NCI-H774 (cell line): ENCODE measurements at regions not wholly inside any gene's neighbourhood (a gene's known extent, or its start where the extent isn't known, plus 50 kb on each side); places are given as distances from the start of the nearest gene placed in this dataset.
"Not testable (repeated sequence)": the region's sequence is repeated elsewhere in the genome, so short reads cannot be mapped to it uniquely, and the experiment has no call there.

ENCODE experiments used
- DNase-seq: peaks from one replicate; lab custom pipeline; 2025; lab: John Stamatoyannopoulos, UW

DNA sequence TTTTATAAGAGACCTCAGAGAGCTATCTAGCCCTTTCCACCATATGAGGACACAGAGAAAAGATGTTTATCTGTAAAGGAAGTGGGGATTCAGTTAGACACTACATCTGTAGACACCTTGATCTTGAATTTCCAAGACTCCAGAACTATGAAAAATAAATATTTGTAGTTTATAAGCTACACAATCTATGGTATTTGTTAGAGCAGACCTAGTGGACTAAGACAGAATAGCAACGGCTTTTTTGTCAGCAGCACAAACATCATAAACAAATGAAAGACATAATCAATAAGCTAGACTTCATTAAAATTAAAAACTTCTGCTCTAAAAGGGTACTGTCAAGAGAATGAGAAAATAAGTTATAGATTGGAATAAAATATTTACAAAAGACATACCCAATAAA, 810.1 kb downstream of the FSCB start:
- DNase-seq, result no peak

DNA sequence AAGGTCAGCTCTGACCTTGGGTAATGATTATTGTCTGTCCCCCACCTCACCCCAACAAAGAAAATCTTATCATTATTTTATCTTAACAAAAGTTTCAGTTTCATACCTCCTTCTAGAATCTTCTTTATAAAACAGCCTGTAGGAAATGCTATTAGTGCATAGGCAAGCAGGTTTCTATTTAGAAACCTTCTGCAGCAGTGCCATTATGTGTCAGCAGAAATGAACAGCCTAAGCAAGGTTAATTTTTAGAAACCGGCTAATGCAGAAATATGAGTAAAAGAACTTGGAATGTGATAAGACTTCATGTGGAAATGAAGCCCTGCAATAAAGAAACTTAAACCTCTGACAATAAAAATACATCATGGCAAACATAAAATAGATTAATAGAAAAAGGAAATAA, 814.4 kb downstream of the FSCB start:
- DNase-seq, result no peak

DNA sequence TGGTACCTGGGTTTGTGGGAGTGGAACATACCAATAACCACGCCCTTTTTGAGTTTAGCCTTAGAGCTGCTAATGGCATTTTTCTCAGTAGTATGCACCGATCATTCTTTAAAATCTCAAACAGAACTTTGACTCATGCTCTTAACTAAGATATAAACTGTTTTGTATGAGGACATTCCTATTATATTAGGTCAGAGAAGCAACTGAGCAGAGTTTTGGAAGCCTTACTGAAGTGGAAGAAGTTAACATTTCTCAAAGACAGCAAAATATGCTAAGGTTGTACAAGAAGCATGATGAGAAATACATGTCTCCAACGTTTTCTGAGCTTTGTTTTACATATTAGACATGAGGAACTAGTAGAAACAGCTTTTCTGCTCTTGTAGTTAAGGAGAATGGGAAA, 819.2 kb downstream of the FSCB start:
- no peak for DNase-seq

GRCh38 chr14:43677581-43677980, 829.5 kb downstream of the FSCB start:
- no peak for DNase-seq

GRCh38 chr14:43674273-43674672, 832.8 kb downstream of the FSCB start:
- DNase-seq, result no peak

GRCh38 chr14:43671716-43672485, 835.2 kb downstream of the FSCB start:
- DNase-seq, result no peak

DNA sequence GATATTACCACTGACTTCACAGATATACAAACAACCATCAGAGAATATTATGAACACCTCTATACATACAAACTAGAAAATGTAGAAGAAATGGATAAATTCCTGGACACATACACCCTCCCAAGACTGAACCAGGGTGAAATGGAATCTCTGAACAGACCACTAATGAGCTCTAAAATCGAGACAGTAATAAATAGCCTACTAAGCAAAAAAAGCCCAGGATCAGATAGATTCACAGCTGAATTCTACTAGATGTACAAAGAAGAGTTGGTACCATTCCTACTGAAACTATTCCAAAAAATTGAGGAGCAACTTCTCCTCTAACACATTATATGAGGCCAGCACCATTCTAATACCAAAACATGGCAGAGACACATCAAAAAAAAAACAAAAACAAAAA, 837.7 kb downstream of the FSCB start:
- DNase-seq, result no peak

- no peak for DNase-seq
These were observed 841.4 kb downstream of the FSCB start for GRCh38 chr14:43665570-43666267.

- DNase-seq, result not testable (repeated sequence)
These were observed 851.9 kb downstream of the FSCB start for GRCh38 chr14:43655194-43655593.

DNA sequence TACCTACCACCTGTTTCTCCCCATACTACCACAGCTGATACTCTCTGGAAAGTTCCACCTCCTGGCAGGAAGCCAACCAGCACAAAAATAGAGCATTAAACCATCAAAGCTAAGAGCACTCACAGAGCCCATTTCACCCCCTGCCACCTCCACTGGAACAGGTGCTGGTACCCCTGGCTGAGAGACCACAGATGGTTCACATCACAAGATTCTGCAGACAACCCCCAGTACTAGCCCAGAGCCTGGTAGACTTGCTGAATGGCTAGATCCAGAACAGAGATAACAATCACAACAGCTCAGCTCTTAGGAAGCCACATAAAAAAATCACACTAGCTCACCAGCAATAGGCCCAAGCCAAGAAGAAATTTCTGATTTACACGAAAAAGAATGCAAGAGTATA, 855.2 kb downstream of the FSCB start:
- DNase-seq, result no peak

DNA sequence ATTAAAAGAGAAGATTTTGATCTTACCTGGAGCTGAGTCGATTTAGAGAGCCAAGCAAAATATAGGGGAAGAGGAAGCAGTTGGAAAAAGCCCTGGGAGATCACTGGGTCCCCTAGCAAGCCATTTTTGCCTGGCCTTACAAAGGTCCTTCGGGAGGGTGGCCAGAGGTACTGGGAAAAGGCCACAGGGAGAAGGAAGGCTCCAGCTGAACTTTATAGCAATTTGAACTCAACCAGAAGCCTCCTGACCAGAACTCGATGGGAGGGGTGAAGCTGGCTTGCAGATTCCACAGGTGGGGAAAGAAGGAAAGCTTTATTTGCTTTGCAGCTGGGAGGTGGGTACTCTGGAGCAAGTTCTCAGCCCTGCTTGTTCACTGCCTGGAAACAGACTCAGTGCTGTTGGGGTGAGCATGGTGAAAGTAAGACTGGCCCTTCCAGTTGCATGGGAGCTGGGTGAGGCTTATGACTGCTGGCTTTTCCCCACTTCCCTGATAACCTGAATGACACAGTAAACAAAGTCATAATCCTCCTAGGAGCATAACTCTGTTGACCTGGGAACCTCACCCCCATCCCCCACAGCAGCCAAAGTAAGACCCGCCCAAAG, 855.8 kb downstream of the FSCB start:
- DNase-seq, result no peak

DNA sequence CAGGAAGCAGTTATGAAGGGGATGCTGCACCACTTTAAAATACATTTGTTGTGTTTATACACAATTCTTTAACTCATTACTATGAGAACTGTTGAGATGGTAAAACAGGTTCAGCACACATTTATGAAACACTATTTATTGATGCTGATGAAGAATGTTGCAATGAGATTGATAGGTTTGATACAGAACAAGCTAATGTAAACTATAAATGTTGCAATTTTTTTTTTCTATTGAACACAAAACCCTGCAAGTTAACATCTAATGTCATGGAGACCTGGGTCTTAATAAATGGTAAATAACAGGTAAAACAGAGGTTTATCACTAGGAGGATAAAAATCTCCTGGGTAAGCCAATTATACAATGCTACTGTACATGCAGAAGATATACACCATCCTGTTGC, 857.6 kb downstream of the FSCB start:
- DNase-seq, result no peak

DNA sequence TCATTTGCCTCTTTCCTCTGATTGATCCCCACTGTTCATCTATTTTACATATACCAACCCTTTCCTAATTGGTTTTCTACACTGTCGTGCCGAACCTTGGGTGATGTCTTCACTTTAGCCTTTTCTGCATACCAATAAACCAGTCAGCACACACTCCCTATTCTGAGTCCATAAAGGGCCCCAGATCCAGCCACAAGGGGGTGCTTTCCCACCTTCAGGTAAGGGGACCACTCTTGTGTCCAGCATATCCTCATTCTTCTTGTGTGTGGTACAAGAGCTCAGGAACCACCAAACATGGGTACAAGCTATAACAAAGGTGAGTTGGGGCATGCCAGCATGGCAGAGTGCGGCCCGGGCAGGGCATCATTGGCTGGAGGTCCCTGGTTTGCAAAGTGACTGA, 859.8 kb downstream of the FSCB start:
- DNase-seq, result no peak

DNA sequence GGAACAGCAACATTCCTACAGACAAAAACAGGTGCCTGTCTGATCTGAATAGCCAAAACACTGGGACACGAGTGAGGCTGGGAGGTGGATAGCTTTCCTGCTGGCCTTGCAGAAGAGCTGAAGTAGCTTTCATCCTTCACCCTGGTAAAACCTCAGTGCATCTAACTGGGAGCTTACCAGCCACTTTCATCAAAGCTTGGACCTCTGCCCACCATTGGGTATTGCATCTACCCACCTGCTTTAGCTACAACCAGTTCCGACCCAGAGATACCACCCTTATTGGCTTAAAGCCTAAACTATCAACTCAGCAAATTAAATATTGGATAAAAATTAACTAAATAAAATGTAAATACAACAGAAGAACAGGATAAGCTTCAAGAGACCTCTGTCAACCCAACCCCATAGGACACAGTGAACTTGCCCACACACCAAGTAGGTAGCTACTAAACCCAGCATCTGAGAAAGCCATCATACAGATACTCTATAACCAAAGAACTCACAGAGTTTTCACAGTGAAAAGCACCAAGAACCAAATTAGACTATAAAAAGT, 866.3 kb downstream of the FSCB start:
- no peak for DNase-seq

DNA sequence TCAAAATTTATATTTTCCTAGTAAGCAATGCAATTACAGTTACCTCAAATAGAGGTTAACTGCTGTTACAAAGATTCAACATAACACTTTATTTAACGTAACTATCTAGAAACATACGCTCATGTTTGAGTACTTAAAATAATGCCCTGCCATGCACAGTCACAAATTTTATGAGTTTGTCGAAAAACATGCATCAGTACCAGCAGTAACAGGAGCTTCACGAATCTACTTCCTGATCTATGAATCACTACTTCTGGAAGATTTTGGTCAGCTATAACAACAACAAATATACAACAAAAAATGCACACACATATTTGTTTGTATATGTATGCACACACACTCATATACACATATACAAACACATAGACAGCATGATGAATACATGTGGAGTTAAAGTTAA, 881.8 kb downstream of the FSCB start:
- DNase-seq, result no peak

GRCh38 chr14:43621282-43621681, 885.8 kb downstream of the FSCB start:
- no peak for DNase-seq

GRCh38 chr14:43595096-43595772, 911.8 kb downstream of the FSCB start:
- DNase-seq, result no peak

- no peak for DNase-seq
These were observed 915.3 kb downstream of the FSCB start for GRCh38 chr14:43591776-43592175.

GRCh38 chr14:43587183-43587582, 919.9 kb downstream of the FSCB start:
- no peak for DNase-seq

- DNase-seq, result no peak
These were observed 927.4 kb downstream of the FSCB start for GRCh38 chr14:43579671-43580070.

DNA sequence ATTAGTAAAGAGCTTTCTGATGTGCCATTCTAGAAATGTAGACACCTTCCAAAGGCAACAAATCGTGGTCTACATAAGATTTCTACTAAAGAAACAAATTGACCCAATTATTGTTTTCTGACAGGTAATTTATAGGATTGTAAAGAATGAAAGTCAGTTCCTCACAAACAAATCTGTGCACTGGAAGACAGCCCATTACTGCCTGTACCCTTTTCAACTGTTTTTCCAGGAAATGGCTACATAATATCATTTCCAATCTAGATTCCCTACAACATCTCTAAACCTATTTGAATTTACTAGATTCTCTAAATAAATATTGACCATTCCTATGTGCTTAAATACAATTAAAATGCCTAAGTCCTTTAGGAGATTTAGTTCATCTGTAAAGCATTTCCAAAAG, 939.1 kb downstream of the FSCB start:
- no peak for DNase-seq

DNA sequence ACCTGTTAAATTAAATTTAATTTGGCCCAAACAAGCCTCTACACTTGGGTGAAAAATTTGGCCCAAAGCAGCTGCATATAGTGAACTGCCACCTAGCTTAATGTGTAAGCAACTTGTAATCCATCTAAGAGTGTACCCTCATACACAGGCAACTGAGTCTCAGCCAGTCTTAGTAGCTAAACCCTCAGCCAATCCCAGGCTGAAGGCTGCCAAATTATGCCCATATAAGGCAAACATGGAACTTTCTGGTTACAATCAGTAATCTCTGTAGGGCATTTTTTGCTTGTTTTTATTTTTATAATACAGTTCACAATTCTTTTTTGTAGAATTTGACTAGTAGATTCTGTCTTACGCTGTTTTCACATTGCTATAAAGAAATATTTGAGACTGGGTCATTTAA, 958.7 kb downstream of the FSCB start:
- no peak for DNase-seq
